ENCODE measurements at regions not wholly inside any gene's neighbourhood (a gene's known extent, or its start where the extent isn't known, plus 50 kb on each side); places are given as distances from the start of the nearest gene placed in this dataset.

DNA sequence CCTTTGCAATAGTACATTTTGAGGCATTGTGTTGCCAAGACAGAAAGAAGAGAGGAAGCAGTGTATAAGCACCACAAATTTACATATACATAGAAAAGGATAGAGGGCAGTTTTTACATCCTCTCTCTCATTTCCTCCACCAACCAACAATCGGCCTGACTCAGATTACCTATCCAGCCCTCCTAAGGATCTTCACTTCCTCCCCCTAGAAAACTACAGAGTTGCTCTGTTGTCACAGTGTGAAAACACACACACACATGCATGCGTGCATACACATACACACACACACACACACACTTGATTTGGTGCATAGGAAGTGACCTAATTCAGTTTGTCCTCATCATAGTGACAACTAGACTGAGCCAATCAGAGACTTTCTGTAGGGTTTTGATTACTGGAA, 98.8 kb upstream of the SPRY1 start:
- TF ChIP-seq, protein P1, sequence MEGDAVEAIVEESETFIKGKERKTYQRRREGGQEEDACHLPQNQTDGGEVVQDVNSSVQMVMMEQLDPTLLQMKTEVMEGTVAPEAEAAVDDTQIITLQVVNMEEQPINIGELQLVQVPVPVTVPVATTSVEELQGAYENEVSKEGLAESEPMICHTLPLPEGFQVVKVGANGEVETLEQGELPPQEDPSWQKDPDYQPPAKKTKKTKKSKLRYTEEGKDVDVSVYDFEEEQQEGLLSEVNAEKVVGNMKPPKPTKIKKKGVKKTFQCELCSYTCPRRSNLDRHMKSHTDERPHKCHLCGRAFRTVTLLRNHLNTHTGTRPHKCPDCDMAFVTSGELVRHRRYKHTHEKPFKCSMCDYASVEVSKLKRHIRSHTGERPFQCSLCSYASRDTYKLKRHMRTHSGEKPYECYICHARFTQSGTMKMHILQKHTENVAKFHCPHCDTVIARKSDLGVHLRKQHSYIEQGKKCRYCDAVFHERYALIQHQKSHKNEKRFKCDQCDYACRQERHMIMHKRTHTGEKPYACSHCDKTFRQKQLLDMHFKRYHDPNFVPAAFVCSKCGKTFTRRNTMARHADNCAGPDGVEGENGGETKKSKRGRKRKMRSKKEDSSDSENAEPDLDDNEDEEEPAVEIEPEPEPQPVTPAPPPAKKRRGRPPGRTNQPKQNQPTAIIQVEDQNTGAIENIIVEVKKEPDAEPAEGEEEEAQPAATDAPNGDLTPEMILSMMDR (IDR thresholded peaks at IDR 0.05; ENCODE audit: borderline replicate concordance, extremely low read depth, low read length, poor library complexity, severe bottlenecking) = no peak
- no peak for TF ChIP-seq EZH2 (IDR thresholded peaks at IDR 0.05; ENCODE audit: borderline replicate concordance, low read depth, low read length, severe bottlenecking)
